ENCODE measurements at regions not wholly inside any gene's neighbourhood (a gene's known extent, or its start where the extent isn't known, plus 50 kb on each side); places are given as distances from the start of the nearest gene placed in this dataset.
"Not testable (repeated sequence)": the region's sequence is repeated elsewhere in the genome, so short reads cannot be mapped to it uniquely, and the experiment has no call there.

DNA sequence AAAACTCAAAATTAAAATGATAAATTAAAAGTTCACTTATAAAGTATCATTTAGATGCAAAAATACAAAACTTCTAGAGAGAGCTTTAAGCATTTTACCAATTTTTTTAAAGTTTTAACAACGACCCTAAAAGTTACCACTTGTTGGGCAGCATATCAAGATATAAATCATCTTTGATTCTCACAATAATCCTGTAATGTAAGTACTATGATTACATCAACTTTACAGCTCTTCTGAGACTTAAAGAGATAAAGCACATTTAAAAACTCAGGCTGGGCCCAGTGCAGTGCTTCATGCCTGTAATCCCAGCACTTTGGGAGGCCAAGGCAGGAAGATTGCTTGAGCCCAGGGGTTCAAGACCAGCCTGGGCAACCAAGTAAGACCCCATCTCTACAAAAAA lies 202.7 kb upstream of the GPC6 start:
- ChIA-PET CTCF (no interaction called here), POLR2A (no interaction called here)
- intact Hi-C loops (cut with DNase I, micrococcal nuclease) = no loop called here
- Mint-ChIP-seq H3K4me1 (no peaks in the 10 kb centered on the region), H3K36me3 (ENCODE audit: low read depth) (no peaks in the 10 kb centered on the region), H3K9me3 (ENCODE audit: low read depth) (peaks cover 4% of the 10 kb centered on the region), H3K4me3 (no peak overlapping the region), H3K27ac (no peak overlapping the region), H3K27me3 (no peaks in the 10 kb centered on the region)
- ATAC-seq (no peak), DNase-seq (no peak)

DNA sequence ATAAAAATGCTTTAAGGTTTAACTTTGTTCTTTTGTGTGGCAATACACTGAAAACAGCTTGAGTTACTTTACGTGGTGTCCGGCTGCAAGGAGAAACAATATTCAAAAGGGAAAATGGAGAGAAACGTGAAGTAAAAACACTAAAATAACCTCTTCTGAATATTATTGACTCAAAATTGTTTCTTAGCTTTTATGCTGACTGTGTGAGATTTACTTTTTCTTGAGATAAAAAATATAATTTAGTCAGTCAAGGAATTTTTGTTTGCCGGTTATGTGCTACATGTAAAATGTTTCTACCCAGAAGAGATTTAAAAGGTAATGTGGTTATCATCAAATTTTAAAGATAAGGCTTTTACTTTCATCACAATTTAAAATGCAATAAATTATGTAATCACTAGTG lies 200.6 kb upstream of the GPC6 start:
- ChIA-PET POLR2A (no interaction called here), CTCF (no interaction called here)
- Mint-ChIP-seq H3K27me3 (no peaks in the 10 kb centered on the region), H3K4me3 (no peak overlapping the region), H3K27ac (no peak overlapping the region), H3K36me3 (ENCODE audit: low read depth) (no peaks in the 10 kb centered on the region), H3K9me3 (ENCODE audit: low read depth) (peaks cover under 1% of the 10 kb centered on the region), H3K4me1 (no peaks in the 10 kb centered on the region)
- no peak for ATAC-seq
- intact Hi-C loops (cut with DNase I, micrococcal nuclease) = no loop called here
- DNase-seq = no peak

DNA sequence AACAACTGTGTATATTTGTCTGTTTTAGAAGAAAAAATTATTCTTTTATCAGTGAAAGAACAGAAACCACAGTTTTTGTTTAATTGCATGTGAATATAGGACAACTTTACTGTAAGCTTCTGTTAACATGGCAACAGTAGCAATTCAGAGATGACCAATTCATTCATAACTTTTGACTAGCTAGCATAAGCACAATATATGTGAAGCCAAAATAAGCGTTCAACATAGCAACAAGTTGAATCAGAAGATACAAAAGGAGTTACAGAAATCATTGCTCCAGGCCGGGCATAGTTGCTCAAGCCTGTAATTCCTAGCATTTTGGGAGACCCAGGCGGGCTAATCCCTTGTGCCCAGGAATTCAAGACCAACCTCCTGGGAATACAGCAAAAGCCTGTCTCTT lies 197.1 kb upstream of the GPC6 start:
- no peaks in the 10 kb centered on the region for H3K4me1 Mint-ChIP-seq
- ChIA-PET POLR2A (no interaction called here), CTCF (no interaction called here)
- no peaks in the 10 kb centered on the region for H3K9me3 Mint-ChIP-seq (ENCODE audit: low read depth)
- intact Hi-C loops (cut with DNase I, micrococcal nuclease) = no loop called here
- H3K4me3 Mint-ChIP-seq = no peak overlapping the region
- H3K36me3 Mint-ChIP-seq (ENCODE audit: low read depth) = no peaks in the 10 kb centered on the region
- no peaks in the 10 kb centered on the region for H3K27me3 Mint-ChIP-seq
- DNase-seq = no peak
- ATAC-seq = no peak
- H3K27ac Mint-ChIP-seq = no peak overlapping the region

DNA sequence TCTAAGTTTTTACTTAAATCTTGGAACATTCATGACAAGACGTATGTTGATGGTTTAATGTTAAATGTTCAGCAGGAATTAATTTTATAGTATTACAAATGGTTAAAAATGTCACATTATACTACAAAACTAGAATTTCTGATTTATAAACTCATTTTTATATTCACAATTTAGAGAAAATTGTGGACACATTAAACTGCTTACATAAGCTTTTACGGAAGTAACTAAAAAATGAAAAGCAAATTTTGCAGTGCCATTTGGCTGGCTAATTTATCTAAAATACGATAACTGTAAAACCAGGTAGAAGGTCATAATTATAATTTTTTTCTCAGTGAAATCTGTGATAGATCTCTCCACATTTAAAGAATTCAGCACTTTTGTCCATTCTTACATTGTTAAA lies 190.2 kb upstream of the GPC6 start:
- POLR2A ChIA-PET = no interaction called here
- DNase-seq = no peak
- Mint-ChIP-seq H3K27ac (no peak overlapping the region), H3K4me1 (no peaks in the 10 kb centered on the region), H3K36me3 (ENCODE audit: low read depth) (no peaks in the 10 kb centered on the region), H3K9me3 (ENCODE audit: low read depth) (peaks cover 3% of the 10 kb centered on the region), H3K27me3 (no peaks in the 10 kb centered on the region), H3K4me3 (no peak overlapping the region)
- CTCF ChIA-PET = no interaction called here
- ATAC-seq = no peak
- intact Hi-C loops (cut with DNase I, micrococcal nuclease) = no loop called here

DNA sequence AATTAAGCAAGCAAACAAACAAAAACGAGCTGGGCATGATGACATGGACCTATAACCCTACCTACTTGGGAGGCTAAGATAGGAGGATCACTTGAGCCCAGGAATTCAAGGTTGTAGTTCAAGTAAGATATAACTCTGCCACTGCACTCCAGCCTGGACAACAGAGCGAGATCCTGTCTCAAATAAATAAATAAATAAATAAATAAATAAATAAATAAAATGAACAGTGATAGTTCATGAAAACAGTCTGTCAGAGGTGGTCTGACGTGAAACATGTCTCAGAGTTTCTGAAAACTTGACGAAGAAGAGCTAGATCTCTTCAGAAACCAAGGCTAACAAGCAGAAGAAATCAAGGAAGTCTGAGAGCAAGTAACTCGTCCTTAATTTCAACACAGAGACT lies 188.8 kb upstream of the GPC6 start:
- H3K27me3 Mint-ChIP-seq = no peaks in the 10 kb centered on the region
- H3K36me3 Mint-ChIP-seq (ENCODE audit: low read depth) = no peaks in the 10 kb centered on the region
- H3K9me3 Mint-ChIP-seq (ENCODE audit: low read depth) = peaks cover 3% of the 10 kb centered on the region
- intact Hi-C loops (cut with DNase I, micrococcal nuclease) = no loop called here
- DNase-seq (no peak), ATAC-seq (no peak)
- no peaks in the 10 kb centered on the region for H3K4me1 Mint-ChIP-seq
- no peak overlapping the region for H3K27ac Mint-ChIP-seq
- POLR2A ChIA-PET = no interaction called here
- CTCF ChIA-PET = no interaction called here
- no peak overlapping the region for H3K4me3 Mint-ChIP-seq

DNA sequence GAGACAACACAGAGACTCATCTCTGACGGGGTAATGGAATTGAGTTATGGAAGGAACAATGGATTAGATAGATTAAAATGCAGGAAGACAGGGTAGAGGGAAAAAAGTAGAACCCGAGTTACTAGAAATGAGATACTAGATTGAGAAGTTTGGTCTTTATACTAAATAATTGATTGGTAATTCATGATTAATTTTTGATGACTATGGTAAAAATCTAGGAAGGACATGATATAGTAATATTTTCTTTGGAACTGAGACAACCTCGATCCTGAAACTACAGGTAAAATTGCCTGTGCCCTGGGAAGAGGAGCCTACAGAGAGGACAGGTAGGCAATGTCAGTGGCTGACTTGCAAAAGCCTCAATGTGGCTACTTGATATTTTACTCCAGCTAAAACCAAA lies 188.4 kb upstream of the GPC6 start:
- Mint-ChIP-seq H3K4me1 (no peaks in the 10 kb centered on the region), H3K36me3 (ENCODE audit: low read depth) (no peaks in the 10 kb centered on the region), H3K27ac (no peak overlapping the region), H3K9me3 (ENCODE audit: low read depth) (peaks cover 3% of the 10 kb centered on the region), H3K4me3 (no peak overlapping the region), H3K27me3 (no peaks in the 10 kb centered on the region)
- ATAC-seq = no peak
- intact Hi-C loops (cut with DNase I, micrococcal nuclease) = no loop called here
- DNase-seq = no peak
- POLR2A ChIA-PET = no interaction called here
- CTCF ChIA-PET = no interaction called here

DNA sequence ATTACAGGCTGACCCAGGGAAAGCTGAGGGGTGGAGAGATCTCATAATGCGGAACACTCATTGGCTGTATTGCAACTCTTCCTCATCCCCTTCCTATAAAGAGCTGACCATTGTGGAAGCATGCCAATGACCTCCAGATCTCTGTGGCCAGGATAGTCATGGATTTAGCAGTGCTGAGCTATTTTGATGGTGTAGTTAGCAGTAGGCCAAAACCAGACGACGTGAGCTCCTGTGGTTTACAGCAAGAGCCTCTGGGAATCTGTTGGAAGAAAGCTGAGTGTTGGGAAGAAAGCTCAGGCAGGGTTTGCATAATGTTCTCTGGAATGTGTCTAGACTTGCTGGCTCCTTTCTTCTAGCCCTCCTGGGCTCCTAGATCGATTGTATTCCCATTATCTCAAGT lies 187.5 kb upstream of the GPC6 start:
- intact Hi-C loops (cut with DNase I, micrococcal nuclease) = no loop called here
- ChIA-PET POLR2A (no interaction called here), CTCF (interaction anchor here (0.8 kb wide), 1 partner anchor 107 kb away, joined by 3 read pairs; no protein-coding TSS in a partner anchor)

DNA sequence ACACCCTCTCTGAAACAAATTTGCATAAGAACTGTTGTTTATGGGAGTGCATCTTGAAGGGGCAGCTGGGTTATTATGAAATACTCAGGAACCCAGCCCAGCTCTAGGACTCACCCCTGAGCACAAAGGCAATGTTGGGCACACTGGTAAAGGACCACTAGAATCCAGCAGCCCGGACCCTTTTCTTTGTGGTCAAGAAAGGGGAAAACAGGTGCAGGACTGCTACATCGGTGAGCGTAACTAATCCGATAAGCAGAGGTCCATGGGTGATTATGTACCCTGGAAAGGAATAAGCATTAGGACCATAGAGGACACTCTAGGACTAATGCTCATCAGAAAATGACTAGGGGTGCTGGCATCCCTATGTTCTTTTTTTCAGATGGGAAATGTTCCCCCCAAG lies 185.0 kb upstream of the GPC6 start:
- H3K36me3 Mint-ChIP-seq (ENCODE audit: low read depth); DNase-seq; POLR2A ChIA-PET; H3K9me3 Mint-ChIP-seq (ENCODE audit: low read depth); H3K4me3 Mint-ChIP-seq; intact Hi-C loops (cut with DNase I, micrococcal nuclease); H3K27me3 Mint-ChIP-seq; CTCF ChIA-PET; H3K4me1 Mint-ChIP-seq; H3K27ac Mint-ChIP-seq; ATAC-seq: not testable (repeated sequence)

More for the DNA sequence above, 187.5 kb upstream of the GPC6 start:
- DNase-seq (no peak), ATAC-seq (no peak)
- Mint-ChIP-seq H3K4me1 (no peaks in the 10 kb centered on the region), H3K36me3 (ENCODE audit: low read depth) (no peaks in the 10 kb centered on the region), H3K4me3 (no peak overlapping the region), H3K9me3 (ENCODE audit: low read depth) (peaks cover 5% of the 10 kb centered on the region), H3K27ac (no peak overlapping the region), H3K27me3 (no peaks in the 10 kb centered on the region)

DNA sequence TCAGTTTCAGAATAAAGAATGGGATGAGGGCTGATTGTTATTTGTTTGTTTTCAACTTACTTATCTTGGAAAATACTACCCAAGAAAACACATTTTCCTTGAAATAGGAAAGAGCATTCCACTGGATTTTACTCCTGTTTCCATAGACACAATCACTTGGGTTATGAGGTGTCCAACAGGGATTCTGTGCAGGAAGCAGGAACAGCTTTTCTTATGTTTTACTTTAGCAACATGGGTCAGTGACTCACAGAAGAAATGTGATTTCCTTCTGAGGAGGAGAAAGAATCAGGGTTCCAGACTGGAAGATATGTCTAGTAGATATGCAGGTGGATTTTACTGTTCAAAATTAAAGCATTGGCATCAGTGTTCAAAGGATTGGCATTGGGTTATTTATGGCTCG lies 180.8 kb upstream of the GPC6 start:
- no peak overlapping the region for H3K27ac Mint-ChIP-seq
- ChIA-PET POLR2A (no interaction called here), CTCF (no interaction called here)
- peaks cover 5% of the 10 kb centered on the region for H3K9me3 Mint-ChIP-seq (ENCODE audit: low read depth)
- no peaks in the 10 kb centered on the region for H3K27me3 Mint-ChIP-seq
- no peaks in the 10 kb centered on the region for H3K36me3 Mint-ChIP-seq (ENCODE audit: low read depth)
- ATAC-seq (no peak), DNase-seq (no peak)
- no peaks in the 10 kb centered on the region for H3K4me1 Mint-ChIP-seq
- no peak overlapping the region for H3K4me3 Mint-ChIP-seq
- intact Hi-C loops (cut with DNase I, micrococcal nuclease) = no loop called here

DNA sequence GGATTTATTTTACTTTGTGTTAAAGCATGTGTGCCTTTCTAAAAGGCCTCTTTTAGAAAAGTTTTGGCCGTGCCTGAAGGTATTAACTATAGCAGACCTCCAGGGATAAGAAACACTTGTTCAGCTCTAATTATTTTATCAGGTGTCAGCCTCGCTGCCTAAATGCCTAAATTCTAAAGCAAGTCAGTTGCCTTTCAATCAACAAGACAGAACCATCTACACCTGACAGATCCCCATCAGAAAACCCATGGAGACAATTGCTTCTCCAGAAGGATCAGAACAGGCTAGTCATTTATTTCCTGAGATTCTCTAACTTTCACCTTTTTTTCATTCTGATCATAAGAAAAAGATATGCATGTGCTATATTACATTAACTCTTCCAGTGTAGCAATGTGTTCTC lies 171.4 kb upstream of the GPC6 start:
- no peaks in the 10 kb centered on the region for H3K36me3 Mint-ChIP-seq (ENCODE audit: low read depth)
- no peaks in the 10 kb centered on the region for H3K4me1 Mint-ChIP-seq
- intact Hi-C loops (cut with DNase I, micrococcal nuclease) = no loop called here
- H3K27ac Mint-ChIP-seq = no peak overlapping the region
- DNase-seq (no peak), ATAC-seq (no peak)
- H3K9me3 Mint-ChIP-seq (ENCODE audit: low read depth) = peaks cover 2% of the 10 kb centered on the region
- H3K27me3 Mint-ChIP-seq = no peaks in the 10 kb centered on the region
- POLR2A ChIA-PET = no interaction called here
- H3K4me3 Mint-ChIP-seq = no peak overlapping the region
- CTCF ChIA-PET = no interaction called here

DNA sequence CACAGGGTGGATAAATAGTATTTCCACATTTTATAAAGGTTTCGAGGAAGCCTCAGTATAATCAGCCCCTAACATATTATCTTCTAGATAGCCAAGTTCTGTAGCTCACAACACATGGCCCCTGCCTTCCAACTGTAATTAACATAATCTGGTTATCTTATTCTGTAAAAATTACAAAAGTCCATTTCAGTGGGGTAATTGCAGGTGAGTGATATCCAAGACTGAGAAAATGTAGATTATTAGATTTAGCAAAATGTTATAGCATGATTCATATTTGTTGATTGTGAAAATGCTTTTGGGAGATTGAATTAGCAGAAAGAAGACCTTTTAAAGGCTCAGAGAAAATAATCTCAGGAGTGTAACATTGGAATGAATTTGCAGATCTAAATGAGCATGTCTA lies 168.3 kb upstream of the GPC6 start:
- no peaks in the 10 kb centered on the region for H3K36me3 Mint-ChIP-seq (ENCODE audit: low read depth)
- no peak overlapping the region for H3K27ac Mint-ChIP-seq
- CTCF ChIA-PET = no interaction called here
- ATAC-seq (no peak), DNase-seq (no peak)
- intact Hi-C loops (cut with DNase I, micrococcal nuclease) = no loop called here
- POLR2A ChIA-PET = no interaction called here
- no peaks in the 10 kb centered on the region for H3K4me1 Mint-ChIP-seq
- no peaks in the 10 kb centered on the region for H3K27me3 Mint-ChIP-seq
- H3K4me3 Mint-ChIP-seq = no peak overlapping the region
- H3K9me3 Mint-ChIP-seq (ENCODE audit: low read depth) = peaks cover 3% of the 10 kb centered on the region

DNA sequence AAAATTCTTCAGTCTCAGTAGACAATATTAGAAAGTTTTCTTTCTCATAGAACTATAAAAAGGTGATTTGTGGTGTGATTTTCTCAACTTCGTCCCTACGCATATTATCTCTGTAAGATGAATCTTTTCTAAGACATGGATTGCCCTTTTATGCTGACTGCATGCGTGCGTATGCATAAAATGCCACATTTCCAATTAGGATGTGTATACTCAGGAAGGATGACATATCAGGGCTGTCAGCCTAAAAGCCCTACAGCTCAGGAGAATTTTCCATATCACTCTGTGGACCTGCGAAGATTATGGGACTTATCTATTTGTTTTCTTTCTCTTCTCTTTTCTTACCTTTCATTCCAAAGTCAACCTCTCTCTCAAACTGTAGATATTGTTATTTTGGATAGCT lies 166.5 kb upstream of the GPC6 start:
- DNase-seq (no peak), ATAC-seq (no peak)
- ChIA-PET CTCF (no interaction called here), POLR2A (no interaction called here)
- no peaks in the 10 kb centered on the region for H3K27me3 Mint-ChIP-seq
- no peaks in the 10 kb centered on the region for H3K4me1 Mint-ChIP-seq
- intact Hi-C loops (cut with DNase I, micrococcal nuclease) = no loop called here
- H3K27ac Mint-ChIP-seq = no peak overlapping the region
- no peak overlapping the region for H3K4me3 Mint-ChIP-seq
- H3K9me3 Mint-ChIP-seq (ENCODE audit: low read depth) = peaks cover 6% of the 10 kb centered on the region
- H3K36me3 Mint-ChIP-seq (ENCODE audit: low read depth) = no peaks in the 10 kb centered on the region

DNA sequence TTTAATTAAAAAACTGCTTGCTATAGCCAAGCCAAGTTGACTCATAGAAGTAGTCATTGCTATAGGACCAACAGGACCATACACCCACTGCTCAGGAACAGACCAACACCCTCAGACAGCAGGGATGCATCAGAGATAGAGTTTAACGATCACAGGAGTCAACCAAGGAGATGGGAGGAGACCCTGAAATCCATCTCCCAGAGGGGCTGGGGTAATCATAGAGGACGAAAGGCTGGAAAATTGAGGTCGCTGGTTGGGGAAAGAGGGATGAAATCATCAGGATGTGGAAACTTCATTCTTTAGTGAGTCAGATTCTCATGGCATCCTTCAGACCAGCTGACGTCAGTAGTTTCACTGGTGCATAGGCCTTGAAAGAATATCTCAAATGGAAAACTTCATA lies 160.4 kb upstream of the GPC6 start:
- Mint-ChIP-seq H3K27ac (no peak overlapping the region), H3K36me3 (ENCODE audit: low read depth) (no peaks in the 10 kb centered on the region), H3K9me3 (ENCODE audit: low read depth) (peaks cover 10% of the 10 kb centered on the region), H3K27me3 (no peaks in the 10 kb centered on the region), H3K4me3 (no peak overlapping the region), H3K4me1 (no peaks in the 10 kb centered on the region)
- ChIA-PET POLR2A (no interaction called here), CTCF (no interaction called here)
- DNase-seq = no peak
- ATAC-seq = no peak
- intact Hi-C loops (cut with DNase I, micrococcal nuclease) = no loop called here

All from activated CD4-positive, alpha-beta T cell treated with anti-CD3 and anti-CD28 coated beads for 36 hours (primary cell).